ENCODE measurements at regions not wholly inside any gene's neighbourhood (a gene's known extent, or its start where the extent isn't known, plus 50 kb on each side); places are given as distances from the start of the nearest gene placed in this dataset.

DNA sequence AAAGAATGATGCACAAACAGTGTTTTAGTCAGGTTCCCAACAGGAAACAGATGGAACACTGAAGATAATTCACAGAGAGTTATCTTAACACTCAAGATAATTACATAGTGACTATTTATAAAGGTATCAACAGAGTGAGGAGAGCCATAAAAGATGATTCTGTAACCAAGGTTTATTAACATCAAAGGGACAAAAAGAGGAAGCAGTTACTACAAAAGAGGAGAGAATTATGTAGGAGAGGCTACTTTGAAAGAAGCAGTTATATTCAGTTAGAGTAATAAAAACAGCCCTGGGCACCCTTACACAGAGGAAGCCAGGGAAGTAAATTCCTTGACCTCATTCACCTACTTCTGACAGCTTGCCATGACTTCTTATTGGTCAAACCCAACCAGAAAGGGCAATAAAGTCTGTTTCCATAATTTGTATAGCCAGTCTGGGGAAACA lies 326.5 kb upstream of the SLC39A10 start:
- intact Hi-C loops (cut with micrococcal nuclease; ENCODE audit: unreplicated experiment) (loop anchor here (10.0 kb wide), 1 partner anchor 234 kb away; no protein-coding TSS in a partner anchor), in situ Hi-C loops (cut with MboI) (no loop called here)
- H3K9me3 ChIP-seq (replicated peaks; ENCODE audit: control insufficient read depth, insufficient read depth, low read length), result no peaks in the 10 kb centered on the region
- H3K79me2 ChIP-seq (ENCODE audit: control insufficient read depth, insufficient read depth, low read length), result no peaks in the 10 kb centered on the region
- RAD21 ChIA-PET (ENCODE audit: unreplicated experiment), result interaction anchor here (0.9 to 1.5 kb wide), 4 partner anchors 10 to 204 kb away, joined by 3 to 5 read pairs (median 4); no protein-coding TSS in a partner anchor
- H3K36me3 ChIP-seq (ENCODE audit: control insufficient read depth in 2 of 2, insufficient read depth in 2 of 2, low read length in 1 of 2), result no peaks in the 10 kb centered on the region
- no peak overlapping the region for H3K9ac ChIP-seq (ENCODE audit: control insufficient read depth, insufficient read depth, low read length)
- H3K27ac ChIP-seq (ENCODE audit: control insufficient read depth, insufficient read depth), result no peak overlapping the region
- CTCF ChIA-PET, result interaction anchor here (0.6 to 1.5 kb wide), 6 partner anchors 9 to 715 kb away, joined by 3 to 5 read pairs (median 3); no protein-coding TSS in a partner anchor
- ATAC-seq (peak; percentile 88), FAIRE-seq (no peak), DNase-seq (ENCODE audit: low read depth, low spot score) (no peak)
- no peaks in the 10 kb centered on the region for H3K4me1 ChIP-seq (ENCODE audit: control insufficient read depth, insufficient read depth, low read length)
- no peaks in the 10 kb centered on the region for H4K20me1 ChIP-seq (ENCODE audit: control insufficient read depth, insufficient read depth)
- BruUV-seq (replicated peaks), result no TSS peak
- no peak overlapping the region for H2AFZ ChIP-seq (ENCODE audit: control insufficient read depth, low read depth, low read length)
- H3K27me3 ChIP-seq (replicated peaks in 1 of 2; ENCODE audit: control insufficient read depth in 2 of 2, insufficient read depth in 2 of 2, low read length in 1 of 2), result no peaks in the 10 kb centered on the region
- SMC1A ChIA-PET (ENCODE audit: uncharacterized antibody, unreplicated experiment), result interaction anchor here (0.7 to 3.0 kb wide), 13 partner anchors 9 to 329 kb away, joined by 3 to 17 read pairs (median 4); no protein-coding TSS in a partner anchor
- no peak overlapping the region for H3K4me3 ChIP-seq
- POLR2A ChIA-PET, result interaction anchor here (0.7 kb wide), 2 partner anchors 12 to 321 kb away, joined by 3 read pairs; no protein-coding TSS in a partner anchor
- H3K4me2 ChIP-seq (ENCODE audit: control insufficient read depth, insufficient read depth), result no peak overlapping the region
- TF ChIP-seq TCF7 (IDR thresholded peaks at IDR 0.05; ENCODE audit: borderline replicate concordance) (0 out of 2 replicates have a peak, but pooled peaks have one; percentile 19), ELK1 (IDR thresholded peaks at IDR 0.05; ENCODE audit: low read depth, low read length) (no peak), RFX5 (IDR thresholded peaks at IDR 0.05; ENCODE audit: low read depth, low read length) (no peak), IKZF1 (conservative IDR thresholded peaks at IDR 0.05) (0 out of 2 replicates have a peak, but pooled peaks have one; percentile 36), CHD2 (IDR thresholded peaks at IDR 0.05; ENCODE audit: borderline replicate concordance, low read depth, low read length) (no peak), RB1 (IDR thresholded peaks at IDR 0.05; ENCODE audit: borderline replicate concordance) (no peak), SPI1 (IDR thresholded peaks at IDR 0.05; ENCODE audit: borderline replicate concordance, insufficient read depth, low read depth, low read length) (peak; percentile 45; the same call in 1 of the 2 replicates), CREM (IDR thresholded peaks at IDR 0.05; ENCODE audit: low read depth) (no peak), MTA2 (IDR thresholded peaks at IDR 0.05; ENCODE audit: low read depth) (peak; percentile 83; the same call in 1 of the 2 replicates), NFXL1 (IDR thresholded peaks at IDR 0.05; ENCODE audit: borderline replicate concordance) (no peak), ESRRA (IDR thresholded peaks at IDR 0.05; ENCODE audit: low read length) (no peak), BACH1 (IDR thresholded peaks at IDR 0.05; ENCODE audit: borderline replicate concordance) (no peak), NBN (IDR thresholded peaks at IDR 0.05) (0 out of 2 replicates have a peak, but pooled peaks have one; percentile 21), NKRF (conservative IDR thresholded peaks at IDR 0.05) (no peak), SUPT20H (IDR thresholded peaks at IDR 0.05; ENCODE audit: borderline replicate concordance, control insufficient read depth, low read depth, low read length) (no peak), ZNF217 (IDR thresholded peaks at IDR 0.05) (0 out of 2 replicates have a peak, but pooled peaks have one; percentile 33), MEF2B (IDR thresholded peaks at IDR 0.05; ENCODE audit: partially characterized antibody, poor library complexity, severe bottlenecking) (peak; percentile 46)
- TF ChIP-seq, protein P1, sequence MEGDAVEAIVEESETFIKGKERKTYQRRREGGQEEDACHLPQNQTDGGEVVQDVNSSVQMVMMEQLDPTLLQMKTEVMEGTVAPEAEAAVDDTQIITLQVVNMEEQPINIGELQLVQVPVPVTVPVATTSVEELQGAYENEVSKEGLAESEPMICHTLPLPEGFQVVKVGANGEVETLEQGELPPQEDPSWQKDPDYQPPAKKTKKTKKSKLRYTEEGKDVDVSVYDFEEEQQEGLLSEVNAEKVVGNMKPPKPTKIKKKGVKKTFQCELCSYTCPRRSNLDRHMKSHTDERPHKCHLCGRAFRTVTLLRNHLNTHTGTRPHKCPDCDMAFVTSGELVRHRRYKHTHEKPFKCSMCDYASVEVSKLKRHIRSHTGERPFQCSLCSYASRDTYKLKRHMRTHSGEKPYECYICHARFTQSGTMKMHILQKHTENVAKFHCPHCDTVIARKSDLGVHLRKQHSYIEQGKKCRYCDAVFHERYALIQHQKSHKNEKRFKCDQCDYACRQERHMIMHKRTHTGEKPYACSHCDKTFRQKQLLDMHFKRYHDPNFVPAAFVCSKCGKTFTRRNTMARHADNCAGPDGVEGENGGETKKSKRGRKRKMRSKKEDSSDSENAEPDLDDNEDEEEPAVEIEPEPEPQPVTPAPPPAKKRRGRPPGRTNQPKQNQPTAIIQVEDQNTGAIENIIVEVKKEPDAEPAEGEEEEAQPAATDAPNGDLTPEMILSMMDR (IDR thresholded peaks at IDR 0.05 in 2 of 3, conservative IDR thresholded peaks at IDR 0.05 in 1 of 3; ENCODE audit: control insufficient read depth in 2 of 3, extremely low read depth in 1 of 3, insufficient read depth in 1 of 3, low read depth in 3 of 3, low read length in 3 of 3), result no peak
- TF ChIP-seq, protein P2, sequence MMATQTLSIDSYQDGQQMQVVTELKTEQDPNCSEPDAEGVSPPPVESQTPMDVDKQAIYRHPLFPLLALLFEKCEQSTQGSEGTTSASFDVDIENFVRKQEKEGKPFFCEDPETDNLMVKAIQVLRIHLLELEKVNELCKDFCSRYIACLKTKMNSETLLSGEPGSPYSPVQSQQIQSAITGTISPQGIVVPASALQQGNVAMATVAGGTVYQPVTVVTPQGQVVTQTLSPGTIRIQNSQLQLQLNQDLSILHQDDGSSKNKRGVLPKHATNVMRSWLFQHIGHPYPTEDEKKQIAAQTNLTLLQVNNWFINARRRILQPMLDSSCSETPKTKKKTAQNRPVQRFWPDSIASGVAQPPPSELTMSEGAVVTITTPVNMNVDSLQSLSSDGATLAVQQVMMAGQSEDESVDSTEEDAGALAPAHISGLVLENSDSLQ (IDR thresholded peaks at IDR 0.05), result no peak

Measured in GM12878 (cell line).